Activated naive CD4-positive, alpha-beta T cell treated with anti-CD3 and anti-CD28 coated beads, Interleukin-2, amount 50 U/mL, for 72 hours (primary cell): ENCODE measurements at regions not wholly inside any gene's neighbourhood (a gene's known extent, or its start where the extent isn't known, plus 50 kb on each side); places are given as distances from the start of the nearest gene placed in this dataset.

ENCODE experiments used
- ATAC-seq, 2 donors: fragments of 150-1000 bp; cut with Tn5 transposase; 2 replicates each; pipeline ENCODE4 v1.10.0; 2021; ENCODE audit warnings: mild to moderate bottlenecking in 2 of 2, moderate library complexity in 2 of 2
- DNase-seq, 2 donors: peaks; one replicate each; pipeline ENCODE4 v3.0.0; 2021 to 2022; ENCODE audit warnings: low spot score in 2 of 2
- H3K27ac Mint-ChIP-seq, 2 donors: one replicate each; pipeline ENCODE4 v1.8.0; 2022; ENCODE audit warnings: mild to moderate bottlenecking in 2 of 2, mixed read lengths in 2 of 2
- H3K36me3 Mint-ChIP-seq, 2 donors: one replicate each; pipeline ENCODE4 v1.8.0; 2022; ENCODE audit warnings: mixed read lengths in 2 of 2
- H3K9me3 Mint-ChIP-seq, 2 donors: one replicate each; pipeline ENCODE4 v1.8.0; 2022; ENCODE audit warnings: mixed read lengths in 2 of 2

GRCh38 chr11:42631220-42631843 lies 680.5 kb upstream of the API5 start:
- peaks cover 12 to 18% of the 10 kb centered on the region in 2 donors for H3K9me3 Mint-ChIP-seq
- ATAC-seq (no peak), DNase-seq (no peak)
- peaks cover 0 to 6% of the 10 kb centered on the region in 2 donors for H3K36me3 Mint-ChIP-seq
- H3K27ac Mint-ChIP-seq: no peak overlapping the region

- ATAC-seq: no peak
- no peak for DNase-seq
- Mint-ChIP-seq H3K27ac (no peak overlapping the region), H3K9me3 (peaks cover 18 to 31% of the 10 kb centered on the region in 2 donors), H3K36me3 (no peaks in the 10 kb centered on the region)
Observed at GRCh38 chr11:42646959-42647358, 664.8 kb upstream of the API5 start.

- Mint-ChIP-seq H3K27ac (no peak overlapping the region), H3K9me3 (peaks cover 20 to 25% of the 10 kb centered on the region in 2 donors), H3K36me3 (no peaks in the 10 kb centered on the region)
- ATAC-seq: no peak
- DNase-seq: no peak
Observed at GRCh38 chr11:42647993-42648392, 663.8 kb upstream of the API5 start.

GRCh38 chr11:42651621-42652020 lies 660.2 kb upstream of the API5 start:
- DNase-seq (no peak), ATAC-seq (no peak)
- peaks cover 21 to 22% of the 10 kb centered on the region in 2 donors for H3K9me3 Mint-ChIP-seq
- no peaks in the 10 kb centered on the region for H3K36me3 Mint-ChIP-seq
- H3K27ac Mint-ChIP-seq: no peak overlapping the region

- H3K27ac Mint-ChIP-seq: no peak overlapping the region
- ATAC-seq: no peak
- H3K36me3 Mint-ChIP-seq: no peaks in the 10 kb centered on the region
- peaks cover 10 to 21% of the 10 kb centered on the region in 2 donors for H3K9me3 Mint-ChIP-seq
- DNase-seq: no peak
Observed at GRCh38 chr11:42657169-42657568, 654.6 kb upstream of the API5 start.

- no peak overlapping the region for H3K27ac Mint-ChIP-seq
- no peak for DNase-seq
- no peak for ATAC-seq
- peaks cover 19 to 22% of the 10 kb centered on the region in 2 donors for H3K9me3 Mint-ChIP-seq
- H3K36me3 Mint-ChIP-seq: no peaks in the 10 kb centered on the region
Observed at GRCh38 chr11:42661942-42662341, 649.9 kb upstream of the API5 start.

GRCh38 chr11:42669248-42669976 lies 642.4 kb upstream of the API5 start:
- ATAC-seq: no peak
- Mint-ChIP-seq H3K36me3 (peaks cover 0 to 5% of the 10 kb centered on the region in 2 donors), H3K27ac (no peak overlapping the region)

GRCh38 chr11:42674436-42674835 lies 637.4 kb upstream of the API5 start:
- H3K27ac Mint-ChIP-seq: no peak overlapping the region
- ATAC-seq (no peak), DNase-seq (no peak)
- peaks cover 15 to 20% of the 10 kb centered on the region in 2 donors for H3K9me3 Mint-ChIP-seq
- peaks cover 0 to 5% of the 10 kb centered on the region in 2 donors for H3K36me3 Mint-ChIP-seq

More at GRCh38 chr11:42669248-42669976, 642.4 kb upstream of the API5 start:
- DNase-seq: no peak
- peaks cover 15 to 31% of the 10 kb centered on the region in 2 donors for H3K9me3 Mint-ChIP-seq

- Mint-ChIP-seq H3K36me3 (peaks cover 0 to 9% of the 10 kb centered on the region in 2 donors), H3K27ac (no peak overlapping the region), H3K9me3 (peaks cover 13 to 17% of the 10 kb centered on the region in 2 donors)
- DNase-seq: no peak
- ATAC-seq: no peak
Observed at GRCh38 chr11:42707541-42707940, 604.3 kb upstream of the API5 start.

- Mint-ChIP-seq H3K27ac (no peak overlapping the region), H3K9me3 (peaks cover 12 to 20% of the 10 kb centered on the region in 2 donors)
- no peak for ATAC-seq
Observed at GRCh38 chr11:42709216-42709615, 602.6 kb upstream of the API5 start.

GRCh38 chr11:42713279-42713678 lies 598.5 kb upstream of the API5 start:
- no peak for ATAC-seq
- Mint-ChIP-seq H3K36me3 (peaks cover 0 to 18% of the 10 kb centered on the region in 2 donors), H3K9me3 (peaks cover 12 to 27% of the 10 kb centered on the region in 2 donors), H3K27ac (no peak overlapping the region)
- no peak for DNase-seq

More at GRCh38 chr11:42709216-42709615, 602.6 kb upstream of the API5 start:
- DNase-seq: no peak
- H3K36me3 Mint-ChIP-seq: peaks cover 0 to 9% of the 10 kb centered on the region in 2 donors

GRCh38 chr11:42713753-42714152 lies 598.0 kb upstream of the API5 start:
- no peak for ATAC-seq
- no peak overlapping the region for H3K27ac Mint-ChIP-seq
- no peak for DNase-seq
- peaks cover 15 to 28% of the 10 kb centered on the region in 2 donors for H3K9me3 Mint-ChIP-seq
- H3K36me3 Mint-ChIP-seq: peaks cover 0 to 18% of the 10 kb centered on the region in 2 donors

GRCh38 chr11:42720716-42721563 lies 590.9 kb upstream of the API5 start:
- H3K9me3 Mint-ChIP-seq: peaks cover 18 to 23% of the 10 kb centered on the region in 2 donors
- DNase-seq (no peak), ATAC-seq (no peak)
- no peak overlapping the region for H3K27ac Mint-ChIP-seq
- peaks cover 0 to 10% of the 10 kb centered on the region in 2 donors for H3K36me3 Mint-ChIP-seq

- H3K27ac Mint-ChIP-seq: no peak overlapping the region
- no peaks in the 10 kb centered on the region for H3K36me3 Mint-ChIP-seq
- peaks cover 3 to 9% of the 10 kb centered on the region in 2 donors for H3K9me3 Mint-ChIP-seq
- no peak for ATAC-seq
- DNase-seq: no peak
Observed at GRCh38 chr11:42727879-42728278, 583.9 kb upstream of the API5 start.

- Mint-ChIP-seq H3K27ac (no peak overlapping the region), H3K9me3 (peaks cover 6 to 11% of the 10 kb centered on the region in 2 donors), H3K36me3 (no peaks in the 10 kb centered on the region)
- DNase-seq: no peak
- ATAC-seq: no peak
Observed at GRCh38 chr11:42762348-42762747, 549.4 kb upstream of the API5 start.

- H3K9me3 Mint-ChIP-seq: peaks cover 4 to 9% of the 10 kb centered on the region in 2 donors
- H3K36me3 Mint-ChIP-seq: no peaks in the 10 kb centered on the region
- DNase-seq (no peak), ATAC-seq (no peak)
- H3K27ac Mint-ChIP-seq: no peak overlapping the region
Observed at GRCh38 chr11:42764936-42765335, 546.9 kb upstream of the API5 start.

GRCh38 chr11:42768576-42768975 lies 543.2 kb upstream of the API5 start:
- DNase-seq: no peak
- Mint-ChIP-seq H3K36me3 (peaks cover 0 to 6% of the 10 kb centered on the region in 2 donors), H3K9me3 (peaks cover 0 to 10% of the 10 kb centered on the region in 2 donors), H3K27ac (no peak overlapping the region)
- ATAC-seq: no peak
